ENCODE measurements at regions not wholly inside any gene's neighbourhood (a gene's known extent, or its start where the extent isn't known, plus 50 kb on each side); places are given as distances from the start of the nearest gene placed in this dataset.

DNA sequence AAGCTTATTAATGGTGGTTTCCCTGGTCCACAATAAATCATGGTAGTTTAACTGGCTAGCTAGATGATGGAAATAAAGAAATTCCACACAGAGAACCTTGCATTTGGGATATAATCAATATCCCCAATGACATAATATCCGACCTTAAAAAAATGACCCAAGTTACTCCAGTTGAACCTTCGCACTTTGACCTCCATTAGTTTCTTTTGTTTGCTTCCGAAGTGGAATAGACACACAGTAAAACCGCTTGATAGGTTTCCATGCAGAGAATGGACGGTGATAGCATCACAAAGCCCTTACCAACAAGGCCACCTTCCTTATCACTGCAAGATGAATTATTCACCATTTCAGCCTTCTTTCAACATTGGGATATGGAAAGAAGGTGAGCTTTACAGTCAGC is 1966.1 kb upstream of the CELF4 start:
- TF ChIP-seq, protein P1, sequence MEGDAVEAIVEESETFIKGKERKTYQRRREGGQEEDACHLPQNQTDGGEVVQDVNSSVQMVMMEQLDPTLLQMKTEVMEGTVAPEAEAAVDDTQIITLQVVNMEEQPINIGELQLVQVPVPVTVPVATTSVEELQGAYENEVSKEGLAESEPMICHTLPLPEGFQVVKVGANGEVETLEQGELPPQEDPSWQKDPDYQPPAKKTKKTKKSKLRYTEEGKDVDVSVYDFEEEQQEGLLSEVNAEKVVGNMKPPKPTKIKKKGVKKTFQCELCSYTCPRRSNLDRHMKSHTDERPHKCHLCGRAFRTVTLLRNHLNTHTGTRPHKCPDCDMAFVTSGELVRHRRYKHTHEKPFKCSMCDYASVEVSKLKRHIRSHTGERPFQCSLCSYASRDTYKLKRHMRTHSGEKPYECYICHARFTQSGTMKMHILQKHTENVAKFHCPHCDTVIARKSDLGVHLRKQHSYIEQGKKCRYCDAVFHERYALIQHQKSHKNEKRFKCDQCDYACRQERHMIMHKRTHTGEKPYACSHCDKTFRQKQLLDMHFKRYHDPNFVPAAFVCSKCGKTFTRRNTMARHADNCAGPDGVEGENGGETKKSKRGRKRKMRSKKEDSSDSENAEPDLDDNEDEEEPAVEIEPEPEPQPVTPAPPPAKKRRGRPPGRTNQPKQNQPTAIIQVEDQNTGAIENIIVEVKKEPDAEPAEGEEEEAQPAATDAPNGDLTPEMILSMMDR (IDR thresholded peaks at IDR 0.05; ENCODE audit: low read depth, low read length), result no peak
- TF ChIP-seq MYC (IDR thresholded peaks at IDR 0.05; ENCODE audit: low read depth, low read length), result no peak
- TF ChIP-seq POLR2A (IDR thresholded peaks at IDR 0.05; ENCODE audit: extremely low read depth, insufficient read length), result no peak
